Testis (tissue), 2 donors: ENCODE measurements at regions not wholly inside any gene's neighbourhood (a gene's known extent, or its start where the extent isn't known, plus 50 kb on each side); places are given as distances from the start of the nearest gene placed in this dataset.

ENCODE experiments used
- POLR2A ChIP-seq: fragments of 450-650 bp; IDR thresholded peaks from one replicate; pipeline ENCODE4 v1.6.1; 2017; ENCODE audit warnings: antibody characterized with exemption, mild to moderate bottlenecking, moderate library complexity
- TF ChIP-seq, protein P1 (sequence below), 3 experiments: fragments of 450-650 bp in 2 of 3; fragments of 200-600 bp in 1 of 3; sonication (generic) in 1 of 3; IDR thresholded peaks; one replicate each; pipeline ENCODE4 v1.5.1; 2016 to 2019; ENCODE audit warnings: antibody characterized with exemption in 3 of 3, mild to moderate bottlenecking in 2 of 3, moderate library complexity in 1 of 3

DNA sequence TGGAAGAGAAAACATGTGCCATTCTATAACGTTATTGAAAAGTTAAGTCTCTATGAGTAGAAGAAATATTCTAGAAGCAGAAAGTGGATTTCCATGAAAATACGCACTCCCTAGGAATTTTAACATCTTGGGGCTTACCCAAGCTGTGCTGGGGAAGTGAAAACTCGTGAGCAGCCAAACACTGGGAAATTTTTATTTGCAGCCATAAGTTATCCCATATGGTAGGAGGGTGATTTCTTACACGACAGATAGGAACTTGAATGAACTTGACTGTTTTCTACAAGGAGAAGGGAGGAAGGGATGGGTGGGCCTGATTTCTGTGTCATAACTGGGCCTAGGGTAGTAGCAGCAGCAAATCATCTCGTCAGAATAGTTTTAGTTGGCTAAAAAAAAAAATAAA is 272.6 kb downstream of the ETAA1 start:
- TF ChIP-seq POLR2A, result no peak
- TF ChIP-seq, protein P1, sequence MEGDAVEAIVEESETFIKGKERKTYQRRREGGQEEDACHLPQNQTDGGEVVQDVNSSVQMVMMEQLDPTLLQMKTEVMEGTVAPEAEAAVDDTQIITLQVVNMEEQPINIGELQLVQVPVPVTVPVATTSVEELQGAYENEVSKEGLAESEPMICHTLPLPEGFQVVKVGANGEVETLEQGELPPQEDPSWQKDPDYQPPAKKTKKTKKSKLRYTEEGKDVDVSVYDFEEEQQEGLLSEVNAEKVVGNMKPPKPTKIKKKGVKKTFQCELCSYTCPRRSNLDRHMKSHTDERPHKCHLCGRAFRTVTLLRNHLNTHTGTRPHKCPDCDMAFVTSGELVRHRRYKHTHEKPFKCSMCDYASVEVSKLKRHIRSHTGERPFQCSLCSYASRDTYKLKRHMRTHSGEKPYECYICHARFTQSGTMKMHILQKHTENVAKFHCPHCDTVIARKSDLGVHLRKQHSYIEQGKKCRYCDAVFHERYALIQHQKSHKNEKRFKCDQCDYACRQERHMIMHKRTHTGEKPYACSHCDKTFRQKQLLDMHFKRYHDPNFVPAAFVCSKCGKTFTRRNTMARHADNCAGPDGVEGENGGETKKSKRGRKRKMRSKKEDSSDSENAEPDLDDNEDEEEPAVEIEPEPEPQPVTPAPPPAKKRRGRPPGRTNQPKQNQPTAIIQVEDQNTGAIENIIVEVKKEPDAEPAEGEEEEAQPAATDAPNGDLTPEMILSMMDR (IDR thresholded peaks at IDR 0.05), result no peak
